Endometrium (tissue), 2 donors: ENCODE measurements at regions not wholly inside any gene's neighbourhood (a gene's known extent, or its start where the extent isn't known, plus 50 kb on each side); places are given as distances from the start of the nearest gene placed in this dataset.

Experiments
- FAIRE-seq: peaks from 2 replicates; lab custom pipeline; 2012; peaks lifted over from hg19 to GRCh38; lab: Jason Lieb, UNC
- donor health status: control.
- donor health status: control.

GRCh38 chr4:123266221-123266620 is 130.4 kb upstream of the SPRY1 start:
- no peak for FAIRE-seq

GRCh38 chr4:123278755-123279154 is 117.8 kb upstream of the SPRY1 start:
- no peak for FAIRE-seq

DNA sequence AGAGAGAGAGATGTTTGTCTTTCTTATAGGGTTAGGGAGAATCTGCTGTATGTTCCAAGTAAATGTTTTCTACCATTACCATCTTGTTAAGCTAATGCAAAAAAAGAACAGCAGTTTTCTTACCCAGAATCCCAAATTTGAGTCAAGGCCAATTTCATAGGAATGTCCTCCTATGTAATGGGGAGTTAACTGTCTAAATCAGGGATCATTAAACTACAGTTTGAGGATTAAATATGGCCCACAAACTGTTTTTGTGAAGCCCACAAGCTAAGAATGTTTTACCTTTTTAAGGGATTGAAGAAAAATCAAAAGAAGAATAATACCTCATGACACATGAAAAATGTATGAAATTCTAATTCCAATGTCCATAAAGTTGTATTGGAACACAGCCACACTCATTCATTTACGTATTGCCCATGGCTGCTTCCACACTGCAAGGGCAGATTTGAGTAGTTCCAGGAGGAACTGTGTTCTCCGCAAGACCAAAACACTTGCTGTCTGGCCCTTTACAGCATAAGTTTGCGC is 113.2 kb upstream of the SPRY1 start:
- FAIRE-seq: no peak

- FAIRE-seq: no peak
Observed at GRCh38 chr4:123284168-123284567, 112.4 kb upstream of the SPRY1 start.

GRCh38 chr4:123286903-123287466 is 109.6 kb upstream of the SPRY1 start:
- FAIRE-seq: no peak

DNA sequence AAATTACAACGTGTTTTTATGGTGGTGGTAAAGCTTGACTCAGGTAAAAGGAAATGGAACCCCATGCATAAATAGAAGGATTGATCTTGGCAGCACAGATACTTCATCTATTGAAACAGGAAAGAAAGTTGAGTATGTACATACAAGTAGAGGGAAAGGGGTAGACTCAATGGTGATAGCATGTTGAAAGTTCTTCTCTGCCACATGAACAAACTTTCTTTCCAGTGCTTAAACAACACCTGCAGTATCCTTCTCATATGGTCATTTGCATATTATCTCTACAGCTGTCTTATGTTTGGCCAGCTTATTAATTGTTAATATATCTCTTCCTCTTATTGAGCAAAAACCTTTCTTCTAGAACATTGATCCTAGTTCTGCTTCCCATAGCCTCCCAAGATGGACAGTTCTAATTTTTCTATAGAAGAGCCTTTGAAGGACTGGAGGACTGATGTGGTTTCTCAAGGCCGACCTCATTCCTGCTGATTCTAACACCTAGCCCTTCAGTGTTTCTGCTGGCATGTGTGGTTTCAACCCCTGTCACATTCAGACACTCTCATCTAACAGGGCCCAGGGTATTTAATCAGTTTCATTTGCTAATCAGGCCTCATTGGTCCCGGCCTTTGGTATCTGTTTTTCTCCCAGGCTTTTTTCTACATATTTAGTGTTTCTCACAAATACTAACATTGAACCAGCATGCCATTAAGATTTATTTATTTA is 108.1 kb upstream of the SPRY1 start:
- FAIRE-seq: no peak

GRCh38 chr4:123291329-123291728 is 105.3 kb upstream of the SPRY1 start:
- no peak for FAIRE-seq

DNA sequence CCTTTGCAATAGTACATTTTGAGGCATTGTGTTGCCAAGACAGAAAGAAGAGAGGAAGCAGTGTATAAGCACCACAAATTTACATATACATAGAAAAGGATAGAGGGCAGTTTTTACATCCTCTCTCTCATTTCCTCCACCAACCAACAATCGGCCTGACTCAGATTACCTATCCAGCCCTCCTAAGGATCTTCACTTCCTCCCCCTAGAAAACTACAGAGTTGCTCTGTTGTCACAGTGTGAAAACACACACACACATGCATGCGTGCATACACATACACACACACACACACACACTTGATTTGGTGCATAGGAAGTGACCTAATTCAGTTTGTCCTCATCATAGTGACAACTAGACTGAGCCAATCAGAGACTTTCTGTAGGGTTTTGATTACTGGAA is 98.8 kb upstream of the SPRY1 start:
- FAIRE-seq: no peak

GRCh38 chr4:123298261-123298660 is 98.3 kb upstream of the SPRY1 start:
- FAIRE-seq: no peak

DNA sequence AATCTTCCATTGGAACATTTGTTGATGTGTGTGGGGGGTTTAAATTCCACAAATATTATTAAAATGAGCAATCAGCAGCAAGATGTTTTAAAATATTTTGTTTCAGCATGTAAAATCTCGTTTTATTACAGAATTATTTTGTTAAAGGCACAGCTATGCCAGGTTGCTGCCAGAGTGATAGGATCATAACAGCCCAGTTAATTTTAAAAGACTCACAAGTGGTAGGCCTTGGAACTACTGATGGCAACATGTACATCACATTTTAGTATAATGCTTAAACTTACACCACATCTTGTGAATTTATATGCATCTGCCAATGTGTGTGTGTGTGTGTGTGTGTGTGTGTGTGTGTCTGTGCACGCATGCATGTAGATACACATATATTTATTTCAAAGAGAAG is 97.8 kb upstream of the SPRY1 start:
- FAIRE-seq: no peak

DNA sequence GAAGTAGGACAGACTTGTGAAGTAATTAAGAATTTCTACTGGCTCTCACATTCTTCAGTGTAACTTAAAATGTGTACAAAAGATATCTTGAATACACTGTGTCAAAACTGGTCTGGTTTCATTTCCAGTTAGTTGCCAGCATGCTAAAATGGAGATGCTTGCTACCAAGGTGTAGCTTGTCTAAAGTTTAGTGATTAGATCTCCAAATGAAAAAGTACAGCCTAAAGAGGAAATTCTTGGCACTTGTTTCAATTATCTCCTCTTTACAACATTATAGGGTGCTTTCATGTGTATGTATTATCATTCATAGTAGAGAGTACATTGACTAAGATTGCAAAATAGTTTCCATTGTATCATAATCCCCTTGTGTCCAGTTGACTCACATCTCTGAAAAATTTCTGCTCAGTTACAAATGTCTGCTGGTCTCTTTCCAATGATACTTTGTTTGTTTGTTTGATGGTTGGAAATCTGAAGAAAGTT is 97.3 kb upstream of the SPRY1 start:
- FAIRE-seq: no peak

DNA sequence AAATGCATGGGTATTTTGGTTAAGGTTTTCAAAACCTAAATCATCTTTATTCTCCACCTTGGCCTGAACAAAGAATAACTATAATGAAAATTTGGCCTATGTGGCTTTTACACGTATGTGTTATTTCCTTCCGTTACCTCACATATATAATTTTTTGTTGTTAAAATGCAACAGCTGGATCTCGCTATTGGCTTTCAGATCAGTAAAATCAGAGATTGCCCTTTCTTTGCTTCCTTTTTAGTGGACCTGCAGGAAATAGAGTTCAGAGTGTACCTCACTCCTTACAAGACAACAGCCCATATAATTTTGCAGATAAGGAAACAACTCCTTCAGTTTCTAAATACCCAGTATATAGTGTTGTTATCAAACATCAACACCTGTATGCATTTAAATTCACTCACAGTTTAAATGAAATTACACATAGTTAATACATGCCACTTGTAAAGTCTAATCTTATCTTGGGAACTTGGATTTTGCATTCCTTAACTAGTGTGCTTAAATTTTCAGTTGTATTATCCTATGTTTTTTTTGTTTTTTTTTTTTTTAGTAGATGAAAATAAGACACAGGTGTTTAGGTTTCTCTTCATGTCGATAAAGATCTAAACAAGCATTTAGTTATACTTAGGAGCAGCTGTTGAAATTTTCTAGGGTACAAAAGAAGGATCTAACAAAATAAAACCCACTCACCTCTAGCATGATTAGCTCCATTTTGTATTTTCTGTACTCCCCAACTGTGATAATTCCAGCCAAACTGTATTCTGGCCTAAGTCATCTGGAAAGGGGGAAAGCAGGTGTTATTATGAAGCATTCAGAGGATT is 96.2 kb upstream of the SPRY1 start:
- FAIRE-seq: no peak

GRCh38 chr4:123301923-123302322 is 94.7 kb upstream of the SPRY1 start:
- FAIRE-seq: no peak

DNA sequence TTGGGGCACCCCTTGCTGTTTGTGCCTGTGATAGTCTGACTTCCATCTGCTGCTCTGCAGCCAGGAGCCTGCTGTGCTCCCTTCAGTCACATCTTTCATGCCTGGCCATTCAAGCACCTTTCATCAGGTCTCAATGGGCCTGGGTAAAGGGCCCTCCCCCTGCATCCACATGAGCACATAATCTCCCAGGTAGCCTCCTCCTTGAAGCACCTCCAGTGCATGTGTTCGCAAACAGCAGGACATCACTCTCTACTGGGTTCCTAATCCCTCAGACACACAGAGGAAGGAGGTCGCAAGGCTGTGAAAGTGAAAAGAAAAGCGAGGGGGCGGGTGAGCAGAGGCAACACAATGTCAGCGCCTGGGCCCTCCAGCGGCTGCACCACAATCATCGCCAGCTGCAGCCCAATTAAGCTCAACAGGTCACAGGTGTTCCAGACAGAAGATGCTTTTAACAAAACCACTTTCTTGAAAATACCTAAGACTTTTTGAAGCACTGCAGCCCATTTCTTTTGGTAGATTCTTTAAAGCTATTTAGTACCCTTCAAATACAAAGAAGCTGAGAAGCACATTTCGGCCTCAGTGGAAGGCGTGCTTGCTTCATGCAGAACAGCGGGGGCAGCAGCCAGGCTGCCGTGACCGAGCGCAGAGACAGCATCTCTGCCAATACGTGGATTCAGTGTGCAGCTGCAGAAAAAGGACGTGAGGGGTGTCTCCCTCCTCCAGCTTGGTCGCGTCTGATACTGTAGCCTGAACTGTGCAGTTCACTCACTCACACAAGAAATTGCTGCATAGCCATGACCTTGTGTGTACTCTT is 92.2 kb upstream of the SPRY1 start:
- no peak for FAIRE-seq

DNA sequence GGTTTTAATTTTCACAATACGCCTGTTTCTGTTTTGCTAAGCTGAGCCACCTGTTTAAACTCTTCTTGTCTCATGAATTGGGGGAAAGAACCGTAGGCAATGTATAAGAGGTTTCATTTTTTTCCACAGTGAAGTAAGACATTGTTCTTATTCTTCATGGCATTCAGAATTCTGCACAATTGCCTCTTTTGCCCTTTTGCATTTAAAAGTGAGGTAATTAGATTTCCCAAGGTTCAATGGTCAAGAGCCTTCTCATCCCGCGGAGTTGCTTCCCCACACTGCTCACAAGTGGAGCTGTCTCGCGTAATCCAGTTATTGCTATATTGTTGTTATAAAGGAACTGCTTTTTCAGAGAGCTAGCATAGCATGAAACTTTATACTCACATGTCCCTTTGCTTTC is 90.9 kb upstream of the SPRY1 start:
- FAIRE-seq: no peak

DNA sequence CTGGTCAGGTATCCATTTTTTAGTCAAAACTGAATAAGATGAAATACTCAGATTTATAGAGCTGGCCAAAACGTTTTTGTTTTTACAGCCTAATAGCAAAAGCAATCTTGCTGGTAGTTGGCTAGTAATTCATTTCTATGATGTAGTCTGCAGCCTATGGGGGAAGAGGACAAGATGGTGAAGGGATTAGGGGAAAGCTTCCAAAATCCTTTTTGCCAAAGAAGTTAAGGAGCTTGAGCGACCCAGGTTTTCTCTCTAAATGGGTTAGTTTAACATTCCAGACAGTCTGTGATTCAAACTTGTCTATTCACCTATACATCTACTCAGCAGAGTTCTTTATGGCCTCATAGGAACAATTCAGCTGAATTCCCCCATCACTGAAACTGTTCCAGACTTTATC is 89.8 kb upstream of the SPRY1 start:
- FAIRE-seq: no peak

GRCh38 chr4:123308667-123309066 is 87.9 kb upstream of the SPRY1 start:
- FAIRE-seq: no peak

DNA sequence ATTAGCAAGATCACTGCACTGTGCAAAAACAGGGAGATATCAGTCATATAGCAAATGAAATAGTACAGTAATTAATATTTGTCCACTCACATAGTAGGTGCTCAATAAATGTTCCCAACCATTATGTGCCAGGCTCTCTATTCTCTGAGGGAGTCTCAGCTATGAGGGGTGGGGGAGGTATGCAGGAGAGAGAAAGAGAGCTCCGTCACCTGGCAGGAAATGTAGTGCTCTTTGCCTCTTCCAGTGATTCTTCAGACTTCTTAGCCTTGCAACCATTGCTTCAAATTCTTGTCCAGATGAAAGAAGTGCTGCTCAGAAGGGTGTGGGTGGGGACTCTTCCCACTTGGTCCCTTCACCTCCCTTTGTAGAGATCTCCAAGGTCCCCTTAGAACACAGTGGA is 84.5 kb upstream of the SPRY1 start:
- no peak for FAIRE-seq

- no peak for FAIRE-seq
Observed at GRCh38 chr4:123312951-123313592, 83.5 kb upstream of the SPRY1 start.

GRCh38 chr4:123315617-123316016 is 81.0 kb upstream of the SPRY1 start:
- no peak for FAIRE-seq

- no peak for FAIRE-seq
Observed at GRCh38 chr4:123317211-123317610, 79.4 kb upstream of the SPRY1 start.

DNA sequence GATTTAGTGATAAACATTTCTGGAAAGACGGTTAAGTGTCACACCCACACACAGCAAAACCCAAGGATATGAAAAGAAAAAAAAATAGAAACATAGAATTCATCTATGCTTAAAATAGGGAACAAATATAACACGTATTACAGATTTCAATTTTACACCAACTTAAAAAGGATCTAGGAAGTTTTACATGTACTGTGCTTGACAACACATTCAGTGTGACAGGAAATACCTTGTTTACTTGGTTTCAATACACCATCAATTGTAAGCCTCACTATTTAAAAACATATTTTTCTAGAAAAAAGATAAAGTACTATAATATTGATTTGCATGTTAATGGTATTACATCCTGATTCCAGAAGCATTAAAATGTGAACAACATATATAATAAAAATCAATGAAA is 77.0 kb upstream of the SPRY1 start:
- FAIRE-seq: no peak
